AML-193 (cell line): ENCODE measurements at regions not wholly inside any gene's neighbourhood (a gene's known extent, or its start where the extent isn't known, plus 50 kb on each side); places are given as distances from the start of the nearest gene placed in this dataset.
"Not testable (repeated sequence)": the region's sequence is repeated elsewhere in the genome, so short reads cannot be mapped to it uniquely, and the experiment has no call there.

Source experiments
- DNase-seq, 2 experiments: peaks; one replicate each; lab custom pipeline; 2025; lab: John Stamatoyannopoulos, UW

- DNase-seq: not testable (repeated sequence)
Measured at GRCh38 chr2:175256391-175256790, 74.9 kb upstream of the ATP5MC3 start.

GRCh38 chr2:175253871-175254270, 72.4 kb upstream of the ATP5MC3 start:
- DNase-seq: no peak

GRCh38 chr2:175251425-175252041, 70.0 kb upstream of the ATP5MC3 start:
- DNase-seq: peak; percentile 35 to 41

GRCh38 chr2:175247159-175247558, 65.6 kb upstream of the ATP5MC3 start:
- no peak for DNase-seq

- DNase-seq: no peak
Measured at GRCh38 chr2:175244697-175245096, 63.2 kb upstream of the ATP5MC3 start.

- DNase-seq: no peak
Measured at GRCh38 chr2:175241691-175242090, 60.2 kb upstream of the ATP5MC3 start.

GRCh38 chr2:175240033-175240432, 58.5 kb upstream of the ATP5MC3 start:
- not testable (repeated sequence) for DNase-seq

GRCh38 chr2:175236930-175237329, 55.4 kb upstream of the ATP5MC3 start:
- DNase-seq: no peak

- DNase-seq: no peak
Measured at GRCh38 chr2:175234650-175235049, 53.1 kb upstream of the ATP5MC3 start.

GRCh38 chr2:175234153-175234552, 52.6 kb upstream of the ATP5MC3 start:
- no peak for DNase-seq

GRCh38 chr2:175233135-175233719, 51.7 kb upstream of the ATP5MC3 start:
- peak in 1 of 2 experiments; percentile 20 for DNase-seq
